Kidney (tissue), 13 donors: ENCODE measurements at regions not wholly inside any gene's neighbourhood (a gene's known extent, or its start where the extent isn't known, plus 50 kb on each side); places are given as distances from the start of the nearest gene placed in this dataset.

Source experiments
- DNase-seq, 5 donors: peaks; one replicate each; pipeline ENCODE4 v3.0.0-alpha.2; 2013 to 2020
- FAIRE-seq: peaks from 2 replicates; lab custom pipeline; 2012; peaks lifted over from hg19 to GRCh38; lab: Jason Lieb, UNC
- H3K27ac ChIP-seq, 2 donors: one replicate each; pipeline ENCODE4 v1.7.0; 2013; ENCODE audit warnings: low read depth in 2 of 2, low read length in 2 of 2, inconsistent platforms in 1 of 2
- H3K27me3 ChIP-seq: one replicate; pipeline ENCODE4 v1.7.1; 2013; ENCODE audit warnings: low read length, inconsistent platforms; ENCODE audit not compliant: control insufficient read depth, insufficient read depth
- H3K36me3 ChIP-seq, 3 donors: one replicate each; pipeline versions ENCODE4 v1.7.0 to v1.7.1; 2013; ENCODE audit warnings: low read length in 3 of 3, control low read depth in 1 of 3, inconsistent platforms in 1 of 3; ENCODE audit not compliant: insufficient read depth in 3 of 3, control insufficient read depth in 2 of 3
- H3K4me1 ChIP-seq, 3 donors: one replicate each; pipeline versions ENCODE4 v1.7.0 to v1.7.1; 2013; ENCODE audit warnings: low read length in 3 of 3, inconsistent platforms in 1 of 3, low read depth in 1 of 3; ENCODE audit not compliant: control insufficient read depth in 2 of 3, insufficient read depth in 2 of 3
- H3K4me3 ChIP-seq, 3 donors: one replicate each; pipeline versions ENCODE4 v1.7.0 to v1.8.1; 2013; ENCODE audit warnings: low read length in 3 of 3, control low read depth in 1 of 3, inconsistent platforms in 1 of 3
- H3K9ac ChIP-seq, 3 donors: one replicate each; pipeline versions ENCODE4 v1.7.0 to v1.7.1; 2013; ENCODE audit warnings: low read length in 3 of 3, control low read depth in 1 of 3, inconsistent platforms in 1 of 3
- H3K9me3 ChIP-seq, 3 donors: one replicate each; pipeline versions ENCODE4 v1.7.0 to v1.7.1; 2013; ENCODE audit warnings: low read length in 3 of 3, control low read depth in 1 of 3, inconsistent platforms in 1 of 3; ENCODE audit not compliant: control insufficient read depth in 2 of 3, insufficient read depth in 1 of 3
- CTCF ChIP-seq: IDR thresholded peaks from 3 replicates; pipeline ENCODE4 v1.5.1; 2012; ENCODE audit warnings: mild to moderate bottlenecking, moderate library complexity, borderline replicate concordance; ENCODE audit not compliant: insufficient read depth; ENCODE audit errors: extremely low read depth
- intact Hi-C: fragments of 100-400 bp; cut with DNase I; formaldehyde crosslinking; loops from one replicate; pipeline ENCODE4 v1.11.1; 2022
- donor health status: control.
- donor health status: control.
- donor health status: control.
- donor health status: control.
- donor health status: control.
- donor health status: DM: yes; HTN: yes; CAD: no.
- donor health status: Normal renal cell carcinoma (clear cell type).

DNA sequence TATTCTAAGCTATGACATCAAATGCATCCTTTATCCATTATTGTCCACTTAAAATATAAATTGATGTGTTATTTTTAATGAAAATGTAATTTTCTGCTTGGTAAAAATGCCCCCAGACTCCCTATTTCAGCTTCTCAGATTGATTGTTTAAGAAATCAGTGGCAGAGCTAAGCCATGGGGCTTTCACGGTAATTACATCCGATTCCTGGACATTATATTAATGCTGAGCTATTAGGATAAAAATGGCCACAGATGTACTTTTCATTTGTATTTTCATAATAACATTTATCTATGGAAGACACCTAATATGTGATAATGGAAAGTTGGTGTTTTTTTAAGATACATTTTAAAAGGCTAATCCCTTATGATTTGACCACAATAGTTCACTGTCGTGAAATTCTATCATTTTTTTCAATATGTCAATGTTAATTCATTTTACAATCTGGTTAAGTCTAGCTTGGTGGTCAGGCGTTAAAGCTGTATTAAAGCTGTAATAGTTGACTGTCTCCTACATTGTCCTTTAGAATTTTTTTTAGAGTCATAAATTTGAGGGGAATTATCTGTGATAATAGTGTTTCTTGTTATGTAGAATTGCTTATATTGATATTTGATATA is 229.0 kb upstream of the UBE2E3 start:
- Histone ChIP-seq H3K27ac (no peak overlapping the region), H3K4me1 (no peaks in the 10 kb centered on the region), H3K9ac (no peak overlapping the region), H3K9me3 (no peaks in the 10 kb centered on the region), H3K36me3 (no peaks in the 10 kb centered on the region), H3K27me3 (no peaks in the 10 kb centered on the region), H3K4me3 (no peak overlapping the region)
- no peak for DNase-seq
- no peak for FAIRE-seq
- no peak for TF ChIP-seq CTCF
- intact Hi-C loops: no loop called here

- Histone ChIP-seq H3K27ac (no peak overlapping the region), H3K4me1 (no peaks in the 10 kb centered on the region), H3K4me3 (no peak overlapping the region), H3K9ac (no peak overlapping the region), H3K27me3 (no peaks in the 10 kb centered on the region), H3K9me3 (no peaks in the 10 kb centered on the region), H3K36me3 (no peaks in the 10 kb centered on the region)
- DNase-seq (no peak), FAIRE-seq (no peak)
- no peak for TF ChIP-seq CTCF
- intact Hi-C loops: no loop called here
Measured at GRCh38 chr2:180747728-180748127, 232.7 kb upstream of the UBE2E3 start.

GRCh38 chr2:180743401-180743800 is 237.0 kb upstream of the UBE2E3 start:
- intact Hi-C loops: no loop called here
- Histone ChIP-seq H3K9ac (no peak overlapping the region), H3K4me3 (no peak overlapping the region), H3K36me3 (no peaks in the 10 kb centered on the region), H3K27me3 (no peaks in the 10 kb centered on the region), H3K27ac (no peak overlapping the region), H3K9me3 (no peaks in the 10 kb centered on the region), H3K4me1 (no peaks in the 10 kb centered on the region)
- no peak for FAIRE-seq
- no peak for TF ChIP-seq CTCF
- no peak for DNase-seq

- H3K9ac ChIP-seq: no peak overlapping the region
- no peaks in the 10 kb centered on the region for H3K36me3 ChIP-seq
- intact Hi-C loops: no loop called here
- H3K9me3 ChIP-seq: no peaks in the 10 kb centered on the region
- H3K27ac ChIP-seq: no peak overlapping the region
- H3K4me3 ChIP-seq: no peak overlapping the region
- H3K4me1 ChIP-seq: no peaks in the 10 kb centered on the region
- no peak for TF ChIP-seq CTCF
- no peak for DNase-seq
- H3K27me3 ChIP-seq: no peaks in the 10 kb centered on the region
- no peak for FAIRE-seq
Measured at GRCh38 chr2:180742801-180743200, 237.6 kb upstream of the UBE2E3 start.
